Stomach (tissue), 4 donors: ENCODE measurements at regions not wholly inside any gene's neighbourhood (a gene's known extent, or its start where the extent isn't known, plus 50 kb on each side); places are given as distances from the start of the nearest gene placed in this dataset.

ENCODE experiments used
- CTCF ChIP-seq, 7 experiments: fragments of 450-650 bp in 4 of 7; fragments of 200-600 bp in 3 of 7; sonication (generic) in 3 of 7; IDR thresholded peaks; one replicate each; pipeline ENCODE4 v1.5.1; 2016 to 2019; ENCODE audit warnings: antibody characterized with exemption in 7 of 7, control low read depth in 2 of 7, mild to moderate bottlenecking in 1 of 7
- EP300 ChIP-seq: sonication (generic); formaldehyde crosslinking; IDR thresholded peaks from one replicate; pipeline ENCODE4 v1.6.1; 2017; ENCODE audit warnings: antibody characterized with exemption
- POLR2A ChIP-seq, 4 donors: fragments of 450-650 bp; IDR thresholded peaks; one replicate each; pipeline ENCODE4 v1.6.1; 2016; ENCODE audit warnings: antibody characterized with exemption in 4 of 4, control low read depth in 2 of 4, mild to moderate bottlenecking in 1 of 4, moderate library complexity in 1 of 4
- POLR2AphosphoS5 ChIP-seq, 3 donors: sonication (generic); formaldehyde crosslinking; IDR thresholded peaks; one replicate each; pipeline ENCODE4 v1.6.1; 2016; ENCODE audit warnings: antibody characterized with exemption in 3 of 3

- TF ChIP-seq CTCF (IDR thresholded peaks at IDR 0.05), result no peak
- TF ChIP-seq POLR2AphosphoS5 (IDR thresholded peaks at IDR 0.05), result no peak
- TF ChIP-seq POLR2A (IDR thresholded peaks at IDR 0.05), result no peak
- no peak for TF ChIP-seq EP300
Measured at GRCh38 chr1:157438146-157438545, 114.2 kb downstream of the FCRL5 start.
